HuH-7 (cell line): ENCODE measurements at regions not wholly inside any gene's neighbourhood (a gene's known extent, or its start where the extent isn't known, plus 50 kb on each side); places are given as distances from the start of the nearest gene placed in this dataset.

ENCODE experiments used
- DNase-seq: peaks from one replicate; pipeline ENCODE4 v3.0.0; 2011; ENCODE audit warnings: low spot score

- no peak for DNase-seq
These were observed 488.5 kb upstream of the MDFIC2 start for GRCh38 chr3:70800951-70801350.

- no peak for DNase-seq
These were observed 477.4 kb upstream of the MDFIC2 start for GRCh38 chr3:70789878-70790277.

- DNase-seq = no peak
These were observed 468.4 kb upstream of the MDFIC2 start for GRCh38 chr3:70780790-70781189.

GRCh38 chr3:70779296-70779695 lies 466.9 kb upstream of the MDFIC2 start:
- DNase-seq = no peak

- no peak for DNase-seq
These were observed 463.6 kb upstream of the MDFIC2 start for GRCh38 chr3:70776081-70776480.

GRCh38 chr3:70775257-70775656 lies 462.8 kb upstream of the MDFIC2 start:
- no peak for DNase-seq

- DNase-seq = no peak
These were observed 462.2 kb upstream of the MDFIC2 start for GRCh38 chr3:70774641-70775040.

GRCh38 chr3:70771426-70772147 lies 459.1 kb upstream of the MDFIC2 start:
- DNase-seq = no peak

- DNase-seq = no peak
These were observed 458.2 kb upstream of the MDFIC2 start for GRCh38 chr3:70770650-70771049.

- DNase-seq = no peak
These were observed 453.9 kb upstream of the MDFIC2 start for GRCh38 chr3:70766301-70766700.

- DNase-seq = no peak
These were observed 451.5 kb upstream of the MDFIC2 start for GRCh38 chr3:70763894-70764293.

- DNase-seq = no peak
These were observed 445.2 kb upstream of the MDFIC2 start for GRCh38 chr3:70757658-70758057.

- no peak for DNase-seq
These were observed 443.1 kb upstream of the MDFIC2 start for GRCh38 chr3:70755526-70755925.

- no peak for DNase-seq
These were observed 441.9 kb upstream of the MDFIC2 start for GRCh38 chr3:70754314-70754713.

- no peak for DNase-seq
These were observed 441.1 kb upstream of the MDFIC2 start for GRCh38 chr3:70753572-70753971.

- DNase-seq = no peak
These were observed 439.6 kb upstream of the MDFIC2 start for GRCh38 chr3:70752051-70752450.

GRCh38 chr3:70749122-70749521 lies 436.7 kb upstream of the MDFIC2 start:
- DNase-seq = no peak

- no peak for DNase-seq
These were observed 436.2 kb upstream of the MDFIC2 start for GRCh38 chr3:70748593-70748992.

GRCh38 chr3:70747847-70748246 lies 435.4 kb upstream of the MDFIC2 start:
- no peak for DNase-seq

GRCh38 chr3:70744536-70744935 lies 432.1 kb upstream of the MDFIC2 start:
- DNase-seq = no peak

GRCh38 chr3:70743754-70744153 lies 431.3 kb upstream of the MDFIC2 start:
- no peak for DNase-seq

- DNase-seq = no peak
These were observed 429.6 kb upstream of the MDFIC2 start for GRCh38 chr3:70742081-70742480.

GRCh38 chr3:70740872-70741271 lies 428.4 kb upstream of the MDFIC2 start:
- no peak for DNase-seq

GRCh38 chr3:70740071-70740470 lies 427.6 kb upstream of the MDFIC2 start:
- DNase-seq = no peak

GRCh38 chr3:70738291-70738681 lies 425.8 kb upstream of the MDFIC2 start:
- no peak for DNase-seq
